Stomach (tissue), 8 donors: ENCODE measurements at regions not wholly inside any gene's neighbourhood (a gene's known extent, or its start where the extent isn't known, plus 50 kb on each side); places are given as distances from the start of the nearest gene placed in this dataset.
A peak's percentile ranks its signal among the peaks of the same experiment; 100 is the strongest.

ENCODE experiments used
- DNase-seq, 2 donors: peaks; one replicate each; pipeline versions ENCODE4 v3.0.0 to v3.0.0-alpha.2; 2013 to 2019
- H3K27ac ChIP-seq, 5 donors: fragments of 200-600 bp in 4 of 5; sonication (generic) in 4 of 5; one replicate each; pipeline ENCODE4 v1.5.1; 2013 to 2019; ENCODE audit warnings: mild to moderate bottlenecking in 1 of 5, moderate library complexity in 1 of 5
- H3K27me3 ChIP-seq, 3 donors: fragments of 200-600 bp; sonication (generic); one replicate each; pipeline ENCODE4 v1.5.1; 2017 to 2019; ENCODE audit warnings: mixed run types in 1 of 3
- H3K36me3 ChIP-seq, 4 donors: fragments of 200-600 bp; sonication (generic); 1 replicate in 3 of 4; 2 replicates in 1 of 4; pipeline ENCODE4 v1.5.1; 2016 to 2019
- H3K4me1 ChIP-seq, 4 donors: fragments of 200-600 bp; sonication (generic); one replicate each; pipeline ENCODE4 v1.5.1; 2016 to 2019
- H3K4me3 ChIP-seq, 4 donors: fragments of 200-600 bp; sonication (generic) in 3 of 4; one replicate each; pipeline ENCODE4 v1.5.1; 2016 to 2019; ENCODE audit warnings: mild to moderate bottlenecking in 1 of 4
- H3K9me3 ChIP-seq, 4 donors: fragments of 200-600 bp; sonication (generic); one replicate each; pipeline ENCODE4 v1.5.1; 2016 to 2019
- EP300 ChIP-seq: sonication (generic); formaldehyde crosslinking; IDR thresholded peaks from one replicate; pipeline ENCODE4 v1.6.1; 2017; ENCODE audit warnings: antibody characterized with exemption
- POLR2A ChIP-seq, 4 donors: fragments of 450-650 bp; IDR thresholded peaks; one replicate each; pipeline ENCODE4 v1.6.1; 2016; ENCODE audit warnings: antibody characterized with exemption in 4 of 4, control low read depth in 2 of 4, mild to moderate bottlenecking in 1 of 4, moderate library complexity in 1 of 4
- POLR2AphosphoS5 ChIP-seq, 3 donors: sonication (generic); formaldehyde crosslinking; IDR thresholded peaks; one replicate each; pipeline ENCODE4 v1.6.1; 2016; ENCODE audit warnings: antibody characterized with exemption in 3 of 3
- WGBS, 5 donors: extraction: QIAGEN DNeasy Blood & Tissue Kit in 3 of 5; methylation state at CpG; one replicate each; pipeline versions ENCODE4 v1.1.5 to v1.1.7; 2013 to 2018; 5-methylcytosine and 5-hydroxymethylcytosine counted together
- intact Hi-C: fragments of 100-400 bp; cut with DNase I; formaldehyde crosslinking; loops from one replicate; pipeline ENCODE4 v1.15.1; 2023; ENCODE audit warnings: low total_unique reads
- TF ChIP-seq, protein P1 (sequence below), 7 experiments: fragments of 450-650 bp in 4 of 7; fragments of 200-600 bp in 3 of 7; sonication (generic) in 3 of 7; IDR thresholded peaks; one replicate each; pipeline ENCODE4 v1.5.1; 2016 to 2019; ENCODE audit warnings: antibody characterized with exemption in 7 of 7, control low read depth in 2 of 7, mild to moderate bottlenecking in 1 of 7
- donor health status: healthy with polysubstance abuse.
- donor health status: Bipolar disorder and iron deficiency.
- donor health status: healthy.

DNA sequence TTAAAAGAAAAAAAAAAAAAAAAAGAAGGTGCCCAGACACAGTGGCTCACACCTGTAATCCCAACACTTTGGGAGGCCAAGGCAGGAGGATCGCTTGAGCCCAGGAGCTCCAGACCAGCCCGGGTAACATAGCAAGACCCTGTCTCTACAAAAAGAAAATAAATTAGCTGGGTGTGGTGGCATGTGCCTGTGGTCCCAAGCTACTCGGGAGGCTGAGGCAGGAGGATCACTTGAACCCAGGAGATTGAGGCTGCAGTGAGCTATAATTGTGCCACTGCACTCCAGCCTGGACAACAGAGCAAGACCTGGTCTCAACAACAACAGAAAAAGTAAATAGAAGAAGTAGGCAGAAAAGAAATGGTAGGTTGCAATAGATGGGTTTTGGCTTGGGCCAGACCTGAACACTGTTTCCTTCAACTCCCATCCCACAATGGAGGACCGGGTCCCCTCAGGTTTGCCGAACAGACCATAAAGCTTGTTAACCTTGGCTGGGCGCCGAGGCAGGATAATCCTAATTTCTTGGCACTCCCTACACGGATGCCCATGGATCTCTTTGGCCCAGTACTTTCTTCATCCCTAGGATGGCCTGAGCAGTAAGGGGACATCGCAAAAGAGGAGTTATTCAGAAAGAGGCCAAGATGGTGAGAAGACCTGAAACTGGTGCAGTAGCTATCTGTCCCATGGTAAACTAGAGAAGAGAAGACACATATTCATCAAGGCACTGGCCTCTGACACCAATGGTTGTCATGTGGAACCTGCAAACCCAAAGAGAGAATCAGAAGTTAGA lies 165.5 kb upstream of the CCND2 start:
- peaks cover 0 to 4% (median 0%) of the 10 kb centered on the region in 4 donors for H3K9me3 ChIP-seq
- no peaks in the 10 kb centered on the region for H3K4me1 ChIP-seq
- H3K36me3 ChIP-seq: no peaks in the 10 kb centered on the region
- TF ChIP-seq, protein P1, sequence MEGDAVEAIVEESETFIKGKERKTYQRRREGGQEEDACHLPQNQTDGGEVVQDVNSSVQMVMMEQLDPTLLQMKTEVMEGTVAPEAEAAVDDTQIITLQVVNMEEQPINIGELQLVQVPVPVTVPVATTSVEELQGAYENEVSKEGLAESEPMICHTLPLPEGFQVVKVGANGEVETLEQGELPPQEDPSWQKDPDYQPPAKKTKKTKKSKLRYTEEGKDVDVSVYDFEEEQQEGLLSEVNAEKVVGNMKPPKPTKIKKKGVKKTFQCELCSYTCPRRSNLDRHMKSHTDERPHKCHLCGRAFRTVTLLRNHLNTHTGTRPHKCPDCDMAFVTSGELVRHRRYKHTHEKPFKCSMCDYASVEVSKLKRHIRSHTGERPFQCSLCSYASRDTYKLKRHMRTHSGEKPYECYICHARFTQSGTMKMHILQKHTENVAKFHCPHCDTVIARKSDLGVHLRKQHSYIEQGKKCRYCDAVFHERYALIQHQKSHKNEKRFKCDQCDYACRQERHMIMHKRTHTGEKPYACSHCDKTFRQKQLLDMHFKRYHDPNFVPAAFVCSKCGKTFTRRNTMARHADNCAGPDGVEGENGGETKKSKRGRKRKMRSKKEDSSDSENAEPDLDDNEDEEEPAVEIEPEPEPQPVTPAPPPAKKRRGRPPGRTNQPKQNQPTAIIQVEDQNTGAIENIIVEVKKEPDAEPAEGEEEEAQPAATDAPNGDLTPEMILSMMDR (IDR thresholded peaks at IDR 0.05): no peak
- no peak for TF ChIP-seq POLR2AphosphoS5 (IDR thresholded peaks at IDR 0.05)
- no peak for TF ChIP-seq EP300
- no peak for TF ChIP-seq POLR2A (IDR thresholded peaks at IDR 0.05)
- 88 to 95% (median 94%) methylated on average over 9 of the region's 9 CpGs for WGBS, 5 donors
- DNase-seq: no peak
- H3K27ac ChIP-seq: no peak overlapping the region
- intact Hi-C loops: loop anchor here (5.0 kb wide), 1 partner anchor 169 kb away; no protein-coding TSS in a partner anchor
- H3K4me3 ChIP-seq: no peak overlapping the region
- H3K27me3 ChIP-seq: peaks cover 0 to 26% (median 2%) of the 10 kb centered on the region in 3 donors

DNA sequence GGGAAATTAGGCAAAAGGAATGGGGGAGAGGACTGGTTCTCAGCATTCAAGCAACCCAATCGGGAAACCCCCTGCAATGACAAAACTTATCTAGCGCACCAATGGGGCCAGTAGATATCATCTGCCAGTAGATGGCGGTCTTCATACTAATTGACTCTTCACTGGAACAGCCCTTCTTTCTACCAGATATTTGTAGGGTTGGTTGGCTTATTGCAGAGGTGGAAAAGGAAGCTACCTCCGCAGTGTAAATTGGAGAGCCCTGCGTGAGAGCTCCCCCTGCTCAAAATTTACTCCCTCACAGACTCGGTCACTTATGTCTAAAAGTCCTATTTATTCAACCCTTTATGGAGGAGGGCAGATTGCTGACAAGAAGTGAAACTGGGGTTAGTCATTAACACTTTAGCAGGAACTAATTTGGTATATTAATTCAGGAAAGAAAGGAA lies 166.1 kb upstream of the CCND2 start:
- intact Hi-C loops: loop anchor here (5.0 kb wide), 1 partner anchor 170 kb away; no protein-coding TSS in a partner anchor
- Histone ChIP-seq H3K36me3 (no peaks in the 10 kb centered on the region), H3K27ac (no peak overlapping the region), H3K4me1 (no peaks in the 10 kb centered on the region), H3K4me3 (no peak overlapping the region), H3K27me3 (peaks cover 0 to 20% (median 0%) of the 10 kb centered on the region in 3 donors), H3K9me3 (peaks cover 0 to 4% (median 0%) of the 10 kb centered on the region in 4 donors)
- 33 to 53% (median 36%) methylated on average over 6 of the region's 6 CpGs for WGBS, 5 donors
- TF ChIP-seq, protein P1 (IDR thresholded peaks at IDR 0.05): peak in 3 of 7 experiments; percentile 17 to 51 (median 28)
- no peak for TF ChIP-seq EP300
- TF ChIP-seq POLR2A (IDR thresholded peaks at IDR 0.05): no peak
- TF ChIP-seq POLR2AphosphoS5 (IDR thresholded peaks at IDR 0.05): no peak
- DNase-seq: peak in 1 of 2 donors; percentile 84

DNA sequence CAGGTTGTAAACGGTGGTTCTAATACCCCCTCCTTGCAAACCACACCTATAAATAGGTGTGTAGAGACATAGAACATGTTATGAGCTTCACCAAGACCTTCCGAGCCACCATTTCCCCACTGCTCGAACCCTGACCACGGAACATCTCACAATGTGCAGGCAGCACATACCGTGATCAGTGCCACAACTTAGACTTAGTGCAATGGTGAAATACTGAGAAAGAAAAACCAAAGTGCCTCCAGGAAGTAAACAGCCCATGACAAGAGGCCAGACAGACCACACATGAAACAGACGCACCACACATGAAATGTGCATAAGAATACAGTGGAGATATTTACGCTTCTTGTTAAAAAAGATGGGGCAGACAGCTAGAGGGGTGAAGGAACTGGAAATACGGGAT lies 166.9 kb upstream of the CCND2 start:
- no peak for DNase-seq
- 61 to 75% (median 67%) methylated on average over 8 of the region's 8 CpGs for WGBS, 5 donors
- Histone ChIP-seq H3K27me3 (peaks cover 0 to 14% (median 0%) of the 10 kb centered on the region in 3 donors), H3K27ac (no peak overlapping the region), H3K9me3 (peaks cover 0 to 4% (median 0%) of the 10 kb centered on the region in 4 donors), H3K4me3 (no peak overlapping the region), H3K4me1 (no peaks in the 10 kb centered on the region), H3K36me3 (no peaks in the 10 kb centered on the region)
- intact Hi-C loops: loop anchor here (5.0 kb wide), 1 partner anchor 171 kb away; no protein-coding TSS in a partner anchor
- TF ChIP-seq POLR2A (IDR thresholded peaks at IDR 0.05): no peak
- TF ChIP-seq EP300: no peak
- TF ChIP-seq, protein P1 (IDR thresholded peaks at IDR 0.05): no peak
- TF ChIP-seq POLR2AphosphoS5 (IDR thresholded peaks at IDR 0.05): no peak

- H3K9me3 ChIP-seq: peaks cover 0 to 4% (median 0%) of the 10 kb centered on the region in 4 donors
- intact Hi-C loops: loop anchor here (5.0 kb wide), 1 partner anchor 173 kb away; no protein-coding TSS in a partner anchor
- TF ChIP-seq POLR2AphosphoS5 (IDR thresholded peaks at IDR 0.05) (no peak), EP300 (no peak), POLR2A (IDR thresholded peaks at IDR 0.05) (no peak)
- TF ChIP-seq, protein P1 (IDR thresholded peaks at IDR 0.05): no peak
- no peak overlapping the region for H3K4me3 ChIP-seq
- H3K4me1 ChIP-seq: no peaks in the 10 kb centered on the region
- H3K27ac ChIP-seq: no peak overlapping the region
- H3K27me3 ChIP-seq: peaks cover 0 to 9% (median 0%) of the 10 kb centered on the region in 3 donors
- DNase-seq: no peak
- WGBS, 5 donors: 90 to 94% (median 92%) methylated on average over 9 of the region's 9 CpGs
- H3K36me3 ChIP-seq: no peaks in the 10 kb centered on the region
Observed at GRCh38 chr12:4104722-4105244, 168.8 kb upstream of the CCND2 start.
